NCI-H2029 (cell line): ENCODE measurements at regions not wholly inside any gene's neighbourhood (a gene's known extent, or its start where the extent isn't known, plus 50 kb on each side); places are given as distances from the start of the nearest gene placed in this dataset.
"Not testable (repeated sequence)": the region's sequence is repeated elsewhere in the genome, so short reads cannot be mapped to it uniquely, and the experiment has no call there.

Experiments
- DNase-seq: peaks from one replicate; lab custom pipeline; 2025; lab: John Stamatoyannopoulos, UW

DNA sequence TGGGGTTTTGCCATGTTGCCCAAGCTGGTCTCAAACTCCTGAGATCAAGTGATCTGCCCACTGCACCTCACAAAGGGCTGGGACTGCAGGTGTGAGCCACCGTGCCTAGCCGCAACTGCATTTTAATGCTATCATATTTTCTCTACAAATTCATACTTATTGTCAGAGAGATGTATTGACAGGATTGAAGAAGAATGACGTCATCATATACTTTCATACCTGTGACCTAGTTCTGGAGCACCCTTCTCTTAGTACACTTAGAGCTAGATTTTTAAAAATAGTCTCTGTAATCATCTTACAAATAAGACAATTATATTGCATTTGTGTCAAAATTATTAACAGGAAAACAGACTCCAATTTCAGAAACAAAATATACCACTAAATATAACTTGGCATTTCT, 242.8 kb upstream of the PDZRN3 start:
- DNase-seq, result no peak

DNA sequence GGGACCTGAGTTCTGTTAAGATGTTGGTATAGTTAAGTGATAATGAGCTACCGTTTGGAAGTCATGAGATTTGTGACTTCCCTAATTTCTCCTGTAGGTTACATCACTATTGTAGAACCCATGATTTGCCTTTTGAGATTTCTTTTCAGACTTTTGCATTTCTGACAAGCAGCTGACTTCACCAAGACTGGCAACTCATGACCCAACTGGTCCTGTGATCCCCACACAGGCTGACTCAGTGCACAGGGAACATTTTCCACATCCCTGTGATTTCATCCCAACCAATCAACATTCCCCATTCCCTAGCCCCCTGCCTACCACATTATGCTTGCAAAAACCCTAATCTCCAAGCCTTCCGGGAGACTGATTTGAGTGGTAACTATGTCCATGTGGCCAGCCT, 242.1 kb upstream of the PDZRN3 start:
- no peak for DNase-seq

DNA sequence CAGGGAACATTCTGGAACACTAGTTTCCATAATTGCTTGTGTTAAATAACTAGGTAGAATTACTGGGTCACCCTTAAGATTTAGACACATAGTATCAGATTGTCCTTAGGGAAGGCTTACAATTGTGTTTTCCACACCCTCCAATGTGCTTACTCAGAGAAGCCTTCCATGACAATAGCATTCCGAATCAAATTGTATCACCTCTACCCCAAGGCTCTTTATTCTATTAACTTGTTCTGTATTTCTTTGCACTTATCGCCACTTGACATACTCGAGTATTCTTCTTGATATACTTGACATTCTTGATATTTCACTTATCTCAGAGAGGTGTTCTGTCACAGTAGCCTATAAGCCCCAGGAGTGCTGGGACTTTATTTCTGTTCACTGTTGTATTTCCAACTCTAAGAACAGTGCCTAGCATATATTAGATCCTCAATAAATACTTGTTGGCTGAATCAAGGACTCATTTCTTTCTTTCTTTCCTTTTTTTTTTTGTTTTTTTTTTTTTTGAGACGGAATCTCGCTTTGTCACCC, 238.9 kb upstream of the PDZRN3 start:
- DNase-seq, result no peak

DNA sequence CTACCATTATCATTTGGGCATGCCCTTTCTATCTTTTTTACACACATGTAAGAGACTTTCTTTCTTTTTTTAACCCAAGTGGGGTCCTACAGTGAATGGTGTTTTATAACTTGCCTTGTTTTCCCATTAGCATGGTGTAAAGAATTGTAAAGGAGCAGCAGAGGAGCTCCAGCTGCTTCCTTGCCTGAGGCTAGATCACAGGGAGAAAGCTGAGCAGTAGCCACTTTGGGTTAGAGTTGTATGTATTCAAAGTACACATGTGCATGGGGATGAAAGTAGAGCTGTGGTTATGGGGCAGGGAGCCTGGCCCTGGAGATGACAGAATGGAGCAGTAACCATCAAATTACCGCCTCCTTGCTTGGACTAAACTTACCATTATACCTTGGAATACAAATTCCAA, 231.1 kb upstream of the PDZRN3 start:
- DNase-seq, result no peak

DNA sequence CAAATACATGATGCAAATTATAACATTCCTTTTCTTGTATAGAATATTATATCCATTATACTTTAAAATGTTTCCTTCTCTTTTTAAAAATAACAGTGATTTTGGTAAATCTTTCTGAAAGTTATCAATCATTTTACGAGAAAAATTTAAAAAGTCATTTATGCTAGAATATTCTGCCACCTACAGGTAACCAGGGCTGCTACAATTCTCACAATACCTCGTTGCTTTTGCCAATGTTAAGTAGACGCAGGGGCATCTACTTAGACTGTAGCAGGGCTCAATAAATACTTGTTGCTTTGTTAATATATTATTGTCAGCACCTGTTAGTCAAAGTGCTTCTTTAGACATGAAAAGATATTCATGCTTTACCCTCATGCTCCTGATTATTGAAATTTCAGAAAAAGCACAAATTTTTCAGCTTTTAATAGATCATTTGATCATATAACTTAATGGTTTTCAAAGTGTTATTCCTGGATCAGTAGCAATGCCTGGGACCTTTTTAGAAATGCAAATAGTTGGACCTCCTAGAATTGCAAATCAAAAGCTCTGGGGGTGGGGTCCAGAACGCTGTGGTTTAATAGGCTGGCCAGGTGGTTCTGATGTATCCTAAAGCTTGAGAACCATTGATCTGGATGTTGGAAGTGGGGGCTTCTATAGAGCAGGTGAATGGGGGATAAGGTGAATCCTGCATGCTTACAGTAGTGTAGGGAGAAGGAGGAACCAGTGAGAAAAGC, 223.6 kb upstream of the PDZRN3 start:
- DNase-seq, result no peak

DNA sequence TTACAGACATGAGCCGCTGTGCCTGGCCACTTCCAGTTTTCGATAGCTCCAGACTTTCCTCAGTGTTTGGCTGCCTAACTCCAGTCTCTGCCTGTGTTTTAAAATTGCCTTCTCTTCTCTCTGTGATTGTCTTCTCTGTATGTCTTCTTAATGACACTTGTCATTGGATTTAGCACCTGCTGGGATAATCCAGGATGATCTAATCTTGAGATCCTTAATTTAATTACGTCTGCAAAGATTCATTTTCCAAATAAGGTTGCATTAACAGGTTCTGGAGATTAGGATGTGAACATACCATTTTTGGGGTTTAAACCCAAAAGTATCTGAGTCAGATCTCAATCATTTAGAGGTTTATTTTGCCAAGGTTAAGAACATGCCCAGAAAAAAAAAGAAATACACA, 222.2 kb upstream of the PDZRN3 start:
- DNase-seq, result no peak

DNA sequence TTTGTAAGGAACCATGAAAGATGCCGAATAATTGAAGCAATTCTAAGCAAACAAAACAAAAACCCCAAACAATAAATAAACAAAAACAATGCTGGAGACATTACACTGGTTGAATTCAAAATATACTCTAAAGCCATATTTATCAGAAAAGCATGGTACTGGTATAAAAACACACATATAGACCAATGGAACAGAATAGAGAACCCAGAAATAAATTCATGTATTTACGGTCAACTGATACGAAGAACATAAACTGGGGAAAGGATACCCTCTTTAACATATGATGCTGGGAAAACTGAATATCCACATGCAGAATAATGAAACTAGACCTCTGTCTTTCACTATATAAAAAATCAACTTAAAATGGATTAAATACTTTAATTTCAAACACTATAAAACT, 214.3 kb upstream of the PDZRN3 start:
- no peak for DNase-seq

DNA sequence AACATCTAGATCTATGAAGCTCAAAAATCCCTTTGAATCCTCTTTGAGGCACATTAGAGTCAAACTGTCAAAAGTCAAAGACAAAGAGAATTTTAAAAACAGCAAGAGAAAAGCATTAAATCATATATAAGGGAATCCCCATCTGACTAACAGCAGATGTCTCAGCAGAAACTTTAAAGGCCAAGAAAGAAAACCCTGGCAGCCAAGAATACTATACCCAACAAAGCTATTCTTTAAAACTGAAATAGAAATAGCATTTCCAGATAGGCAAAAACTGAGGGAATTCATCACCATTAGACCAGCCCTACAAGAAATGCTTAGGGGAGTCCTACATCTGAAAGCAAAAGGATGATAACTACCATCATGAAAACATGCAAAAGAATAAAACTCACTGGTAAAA, 211.2 kb upstream of the PDZRN3 start:
- no peak for DNase-seq

DNA sequence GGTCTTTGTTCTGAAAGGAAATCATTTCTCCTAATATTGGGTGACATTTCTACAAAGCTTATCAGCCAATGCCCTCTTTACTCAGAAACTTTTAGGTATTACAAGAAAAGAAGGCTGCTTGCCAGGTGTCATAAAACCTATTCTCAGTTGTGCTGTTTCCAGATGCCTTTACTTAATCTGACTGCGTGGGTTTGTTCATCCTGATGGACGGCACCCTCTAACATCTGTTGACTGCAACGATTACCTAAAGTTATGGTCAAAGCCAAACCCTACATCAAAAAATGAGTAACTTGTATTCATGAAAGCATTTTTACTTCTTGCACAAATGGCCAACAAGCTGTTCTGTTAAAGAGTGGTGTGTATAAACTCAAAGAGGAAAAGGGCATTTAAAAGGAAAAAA, 207.7 kb upstream of the PDZRN3 start:
- no peak for DNase-seq

DNA sequence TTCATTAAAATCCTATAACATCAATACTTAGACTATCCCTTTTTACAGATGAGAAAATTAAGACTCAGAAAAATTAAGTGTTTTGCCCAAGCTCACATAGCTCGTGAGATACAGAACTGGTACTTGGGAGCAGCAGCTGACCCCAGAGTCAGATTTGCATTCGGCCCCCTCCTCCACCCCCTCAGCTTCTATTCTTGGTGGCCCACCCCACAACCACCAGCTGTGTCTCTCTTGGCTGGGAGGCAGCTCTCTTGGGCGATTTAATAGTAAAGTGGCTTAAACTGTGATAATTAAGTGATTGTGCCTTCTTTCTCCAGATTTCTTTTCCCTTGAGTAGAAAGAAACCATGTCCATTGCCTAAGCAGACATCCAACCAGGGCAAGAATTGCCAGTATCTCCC, 203.6 kb upstream of the PDZRN3 start:
- DNase-seq, result no peak

DNA sequence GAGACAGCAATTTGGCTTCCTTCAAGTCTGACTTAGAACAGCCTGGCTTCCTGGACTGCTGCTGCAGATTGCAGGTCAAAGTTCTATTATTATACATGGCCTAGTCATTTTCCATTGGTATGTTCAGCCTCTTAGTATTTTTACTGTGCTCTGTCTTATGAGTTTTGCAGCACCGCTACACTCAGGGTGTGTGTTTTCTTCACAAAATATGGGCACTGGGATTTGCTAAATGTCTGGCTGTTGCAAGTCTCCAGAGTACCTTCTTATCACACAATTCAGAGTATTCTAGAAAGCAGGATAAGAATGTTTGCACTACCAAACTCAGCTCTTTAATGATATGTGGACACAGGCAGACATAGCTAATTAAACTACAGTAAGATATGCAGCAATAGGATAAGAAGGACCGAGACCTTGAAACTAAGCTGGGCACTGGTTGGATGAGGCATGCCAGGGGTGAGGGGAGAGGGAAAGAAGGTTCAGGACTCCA, 203.0 kb upstream of the PDZRN3 start:
- no peak for DNase-seq

DNA sequence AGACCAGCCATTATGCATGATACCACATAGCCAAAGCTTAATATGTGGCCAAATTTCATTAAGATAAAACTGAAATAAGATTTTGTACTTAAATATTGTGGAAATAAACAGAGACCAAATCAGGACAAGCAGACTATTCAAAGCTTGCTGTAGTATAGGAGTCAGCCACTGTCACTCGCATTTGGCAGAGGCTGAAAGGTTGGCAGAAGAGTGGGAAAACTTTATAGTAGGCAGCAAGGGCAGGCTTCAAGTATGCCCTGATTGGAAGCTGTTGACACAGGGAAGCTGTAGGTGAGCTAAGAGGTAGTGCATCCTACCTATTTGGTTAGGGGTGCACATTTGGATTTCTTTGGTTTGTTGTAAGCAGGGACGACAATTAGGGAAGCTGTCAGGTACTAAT, 202.5 kb upstream of the PDZRN3 start:
- no peak for DNase-seq

DNA sequence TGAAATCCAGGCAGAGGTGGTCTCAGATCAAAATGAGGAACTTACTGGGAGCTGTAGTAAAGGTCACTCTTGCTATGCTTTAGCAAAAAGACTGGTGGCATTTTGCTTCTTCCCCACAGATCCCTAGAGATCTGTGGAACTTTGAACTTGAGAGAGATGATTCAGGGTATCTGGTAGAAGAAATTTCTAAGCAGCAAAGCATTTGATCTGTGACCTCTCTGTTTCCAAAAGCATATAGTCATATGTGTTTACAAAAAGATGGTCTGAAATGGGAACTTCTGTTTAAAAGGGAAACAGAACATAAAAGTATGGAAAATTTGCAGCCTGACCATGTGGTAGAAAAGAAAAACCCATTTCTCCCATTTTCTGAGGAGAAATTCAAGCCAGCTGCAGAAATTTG, 196.2 kb upstream of the PDZRN3 start:
- DNase-seq, result not testable (repeated sequence)

DNA sequence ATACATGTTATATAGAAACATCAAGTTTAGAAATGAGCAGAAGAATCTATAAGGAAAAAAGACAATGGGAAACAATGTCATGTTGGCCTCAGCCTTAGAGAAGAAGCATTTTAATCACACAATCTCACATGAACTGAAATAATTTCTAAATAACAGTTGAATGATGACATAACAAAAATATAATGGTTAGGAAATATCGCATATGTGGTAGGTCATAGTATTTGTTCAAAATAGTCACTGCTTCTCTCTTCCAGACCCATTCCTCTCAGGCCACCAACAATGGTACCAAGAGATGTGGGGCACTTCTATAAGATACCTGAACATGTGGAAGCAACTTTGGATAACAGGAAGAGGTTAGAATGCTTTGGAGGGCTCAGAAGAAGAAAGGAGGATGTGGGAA, 195.7 kb upstream of the PDZRN3 start:
- DNase-seq, result no peak

DNA sequence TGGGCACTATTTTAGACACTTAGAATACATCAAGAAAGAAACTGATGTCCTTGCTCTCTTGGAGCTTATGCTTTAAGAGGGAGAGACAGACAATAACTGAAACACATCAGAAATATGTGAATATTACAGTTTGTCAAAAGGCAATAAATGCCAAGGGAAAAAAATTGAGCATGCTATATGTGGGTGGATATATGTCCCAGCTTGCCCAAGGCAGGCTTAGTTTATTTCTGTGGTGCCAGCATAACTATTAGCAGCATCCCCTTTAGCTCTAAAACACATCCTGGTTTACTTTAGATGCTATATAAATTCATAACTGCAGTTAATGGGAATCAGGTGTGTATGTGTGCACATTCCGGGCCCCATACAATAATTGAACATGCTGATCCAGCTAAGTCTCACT, 191.2 kb upstream of the PDZRN3 start:
- DNase-seq, result no peak

DNA sequence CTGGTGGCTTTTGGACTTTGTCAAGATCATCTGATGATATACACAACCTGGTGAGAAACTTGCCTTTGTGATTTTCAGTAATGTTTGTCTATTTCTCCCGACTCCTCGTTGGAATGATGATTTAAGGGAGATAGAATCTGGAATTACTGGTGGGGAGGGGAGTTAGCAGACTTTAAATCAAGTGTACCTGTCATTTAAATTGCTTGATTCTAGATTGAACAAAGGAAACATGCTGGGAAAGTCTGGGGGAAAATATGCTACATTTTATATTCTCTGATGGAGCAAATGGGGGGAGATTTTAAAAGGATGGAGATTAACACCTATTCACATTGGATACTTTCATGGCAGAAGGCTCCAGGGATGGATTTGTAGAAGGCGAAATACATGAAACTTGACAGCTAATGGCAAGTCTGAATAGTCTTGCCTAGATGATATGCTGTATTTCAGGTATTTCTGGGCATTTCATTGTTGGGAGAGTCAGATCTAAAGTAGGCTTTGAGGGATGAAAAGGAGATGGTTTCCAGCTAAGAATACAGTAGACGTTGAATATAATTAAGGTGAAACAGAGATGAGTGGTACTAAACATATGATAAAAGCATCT, 189.1 kb upstream of the PDZRN3 start:
- no peak for DNase-seq

DNA sequence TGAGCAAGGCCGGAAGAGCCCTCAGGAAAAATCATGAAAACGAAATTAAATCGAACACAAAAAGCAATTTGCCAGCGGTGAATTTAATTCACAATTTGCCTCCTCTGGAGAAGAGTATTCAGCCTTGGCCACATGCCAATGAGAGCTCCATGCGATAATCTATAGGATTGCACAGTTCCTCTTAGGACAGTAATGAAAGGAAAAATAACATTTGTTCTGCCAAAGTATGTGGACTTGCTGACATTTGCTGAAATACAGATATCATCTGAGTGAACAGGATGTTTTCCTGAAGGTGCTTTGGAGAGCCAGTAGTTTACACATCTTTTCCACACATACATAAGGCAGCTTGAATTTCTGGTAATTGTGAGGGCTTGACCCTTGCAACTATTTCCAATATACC, 188.6 kb upstream of the PDZRN3 start:
- DNase-seq, result no peak

DNA sequence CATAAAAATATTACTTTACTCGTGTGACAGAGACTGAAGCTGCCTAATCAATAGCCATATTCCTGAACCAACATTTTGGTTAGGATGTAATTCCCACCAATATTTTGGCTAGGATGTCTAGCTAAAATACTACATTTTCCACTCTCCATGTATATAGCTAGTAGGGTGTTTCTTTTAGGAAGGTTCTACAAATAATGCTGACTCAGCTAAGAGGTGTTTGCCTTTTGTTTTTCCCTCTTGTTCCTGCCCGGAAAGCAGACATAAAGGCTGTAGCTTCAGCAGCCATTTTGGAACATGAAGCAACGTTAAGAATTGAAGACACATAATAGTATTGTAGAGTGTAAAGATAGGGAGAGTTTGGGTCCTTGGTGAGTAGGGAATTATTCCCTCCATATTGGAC, 187.3 kb upstream of the PDZRN3 start:
- DNase-seq, result no peak

DNA sequence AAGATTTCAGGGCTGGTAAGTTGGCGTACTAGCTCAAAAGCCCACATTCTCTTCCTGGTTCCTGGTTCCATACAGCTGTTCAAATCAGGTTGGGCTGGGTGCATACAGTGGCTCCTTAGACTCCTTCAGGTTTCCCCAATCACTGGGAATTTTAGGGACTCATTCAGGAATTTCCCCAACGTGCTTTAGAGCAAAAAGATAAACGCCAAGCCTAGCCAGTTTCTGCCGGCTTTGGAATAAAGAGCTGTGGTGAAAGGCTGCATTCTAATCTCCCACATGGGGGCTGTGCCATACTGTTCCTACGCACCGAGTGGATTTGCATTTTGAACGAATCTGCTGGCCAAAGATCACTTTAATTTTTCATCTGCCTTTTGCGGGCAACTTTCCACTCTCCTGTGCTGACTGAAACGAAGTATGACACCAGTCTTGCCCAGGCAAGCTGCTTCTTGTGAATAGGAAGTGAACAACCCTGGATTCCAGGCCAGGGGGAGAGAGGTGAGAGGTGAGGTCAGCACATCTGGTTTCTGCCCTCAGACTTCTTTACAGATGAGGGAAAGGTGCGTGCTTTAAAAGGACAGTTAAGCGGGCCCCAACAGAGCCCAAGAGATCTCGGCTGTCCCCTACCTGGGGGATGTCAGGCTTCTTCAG, 184.2 kb upstream of the PDZRN3 start:
- DNase-seq, result no peak

DNA sequence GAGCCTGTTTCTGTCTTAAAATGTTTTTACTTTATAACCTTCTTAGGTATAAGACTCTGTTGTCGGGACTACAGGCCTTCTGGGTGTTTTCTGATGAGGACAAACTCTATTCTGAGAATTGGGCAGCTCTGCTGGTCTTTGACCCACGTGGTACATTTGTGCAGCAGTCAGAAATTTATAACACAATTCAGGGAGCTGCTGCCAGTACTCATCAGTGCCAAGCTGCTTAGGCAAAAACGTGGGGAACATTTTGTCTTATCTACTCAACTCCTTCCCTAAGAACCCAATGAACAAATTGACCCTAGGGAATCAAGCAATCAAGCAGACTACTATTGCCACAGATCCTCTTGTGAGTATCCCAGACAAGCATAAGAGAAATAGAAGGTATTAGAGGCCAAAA, 180.7 kb upstream of the PDZRN3 start:
- no peak for DNase-seq

DNA sequence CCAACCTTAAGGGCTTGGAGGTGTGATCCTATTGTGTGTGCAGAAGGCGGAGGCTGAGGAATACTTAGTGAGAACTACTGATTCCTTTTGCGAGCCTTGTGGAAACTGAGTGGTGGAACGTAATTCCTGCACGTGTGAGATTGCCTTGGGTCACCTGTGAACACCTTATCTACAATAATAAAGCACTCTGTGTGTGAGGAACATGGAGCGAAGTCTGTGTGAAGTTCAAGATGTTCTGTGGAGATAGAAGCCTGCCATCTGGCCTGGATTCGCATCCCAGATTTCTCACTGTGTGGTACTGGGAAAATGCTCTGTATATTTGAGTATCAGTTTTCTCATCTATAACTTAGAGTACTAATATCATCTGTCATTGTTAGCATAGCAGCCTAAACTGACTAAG, 179.5 kb upstream of the PDZRN3 start:
- no peak for DNase-seq

DNA sequence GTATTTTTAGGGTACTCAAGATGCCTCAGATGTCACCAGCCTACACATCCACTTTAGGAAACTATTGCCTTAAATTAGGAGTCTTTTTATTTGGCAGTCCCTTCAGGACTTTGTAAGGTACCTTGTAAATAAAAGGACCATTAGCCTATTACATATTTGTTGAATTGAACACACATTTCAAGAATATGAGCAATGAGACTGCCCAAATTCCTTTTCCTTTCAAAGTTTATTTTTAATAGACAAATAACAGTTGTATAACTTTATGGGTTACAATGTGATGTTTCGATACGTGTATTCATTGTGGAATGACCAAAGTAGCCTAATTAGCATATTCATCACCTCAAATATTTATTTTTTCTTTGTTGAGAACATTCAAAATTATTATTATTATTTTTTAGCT, 176.7 kb upstream of the PDZRN3 start:
- no peak for DNase-seq

DNA sequence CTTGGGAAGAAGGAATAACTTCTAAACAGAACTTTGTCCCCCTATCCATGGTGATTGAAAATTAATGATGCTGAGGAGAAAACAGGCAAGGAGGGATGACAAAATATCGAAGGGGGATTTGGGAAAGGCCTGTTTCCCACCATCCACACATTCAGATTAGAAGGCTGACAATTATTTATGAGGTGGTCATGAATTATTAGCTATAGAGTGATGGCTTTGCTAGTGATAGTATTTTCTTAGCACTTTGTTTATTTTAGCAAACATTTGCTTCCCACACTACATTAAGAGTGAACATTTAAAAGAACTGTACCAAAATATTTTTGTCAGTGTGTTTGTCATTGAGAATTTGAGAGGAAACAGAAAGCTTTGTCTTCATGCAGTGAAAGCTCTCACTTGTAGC, 172.6 kb upstream of the PDZRN3 start:
- no peak for DNase-seq
